ENCODE measurements at regions not wholly inside any gene's neighbourhood (a gene's known extent, or its start where the extent isn't known, plus 50 kb on each side); places are given as distances from the start of the nearest gene placed in this dataset.

DNA sequence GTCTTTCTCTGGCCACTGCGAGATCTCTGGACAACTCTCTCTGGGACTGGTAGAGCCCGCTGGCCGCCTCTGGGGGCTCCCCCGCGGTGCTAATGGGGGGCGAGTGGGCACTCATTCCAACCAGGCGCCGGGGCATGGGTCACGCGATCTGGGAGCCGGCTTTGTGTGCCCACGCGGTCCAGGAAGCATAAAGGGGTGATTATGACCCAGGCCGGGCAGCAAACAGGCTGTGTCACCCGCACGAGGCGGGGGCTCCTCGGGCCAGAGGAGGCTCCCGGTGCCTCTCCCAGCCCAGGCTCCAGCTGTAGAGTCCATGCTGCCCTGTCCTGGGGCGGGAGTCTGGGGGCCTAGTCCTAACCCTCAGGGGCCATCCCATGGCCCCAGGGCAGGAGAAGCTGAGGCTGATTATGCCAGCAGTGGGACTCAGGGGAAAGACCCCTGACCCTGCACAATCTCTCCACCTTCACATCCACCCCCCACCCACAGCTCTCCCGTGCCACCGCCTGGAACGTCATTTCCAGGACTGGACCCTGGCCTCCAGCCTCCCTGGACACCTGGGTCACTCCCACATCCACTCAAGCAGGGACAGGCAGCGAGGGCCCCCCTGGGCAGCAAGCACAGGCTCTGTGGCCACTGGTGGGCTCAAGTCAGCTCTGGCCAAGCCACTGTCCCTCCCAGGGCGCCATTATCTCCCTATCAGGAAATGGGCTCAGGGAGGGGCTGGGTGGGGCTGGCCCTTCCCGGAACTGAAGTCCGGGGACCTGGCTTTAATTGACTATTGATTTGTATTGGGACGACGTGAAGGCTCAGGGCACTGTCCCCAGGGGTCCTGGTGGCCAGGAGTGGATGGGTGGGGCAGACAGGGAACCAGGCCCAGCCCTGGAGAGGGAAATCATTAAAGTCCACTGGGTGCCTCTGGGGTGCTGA, 50.0 kb downstream of the PTPRS start:
- TF ChIP-seq, protein P1, sequence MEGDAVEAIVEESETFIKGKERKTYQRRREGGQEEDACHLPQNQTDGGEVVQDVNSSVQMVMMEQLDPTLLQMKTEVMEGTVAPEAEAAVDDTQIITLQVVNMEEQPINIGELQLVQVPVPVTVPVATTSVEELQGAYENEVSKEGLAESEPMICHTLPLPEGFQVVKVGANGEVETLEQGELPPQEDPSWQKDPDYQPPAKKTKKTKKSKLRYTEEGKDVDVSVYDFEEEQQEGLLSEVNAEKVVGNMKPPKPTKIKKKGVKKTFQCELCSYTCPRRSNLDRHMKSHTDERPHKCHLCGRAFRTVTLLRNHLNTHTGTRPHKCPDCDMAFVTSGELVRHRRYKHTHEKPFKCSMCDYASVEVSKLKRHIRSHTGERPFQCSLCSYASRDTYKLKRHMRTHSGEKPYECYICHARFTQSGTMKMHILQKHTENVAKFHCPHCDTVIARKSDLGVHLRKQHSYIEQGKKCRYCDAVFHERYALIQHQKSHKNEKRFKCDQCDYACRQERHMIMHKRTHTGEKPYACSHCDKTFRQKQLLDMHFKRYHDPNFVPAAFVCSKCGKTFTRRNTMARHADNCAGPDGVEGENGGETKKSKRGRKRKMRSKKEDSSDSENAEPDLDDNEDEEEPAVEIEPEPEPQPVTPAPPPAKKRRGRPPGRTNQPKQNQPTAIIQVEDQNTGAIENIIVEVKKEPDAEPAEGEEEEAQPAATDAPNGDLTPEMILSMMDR (IDR thresholded peaks at IDR 0.05; ENCODE audit: low read depth, low read length): no peak
- no peaks in the 10 kb centered on the region for H3K27me3 ChIP-seq
- peaks cover 4% of the 10 kb centered on the region for H3K4me1 ChIP-seq (ENCODE audit: low read depth)
- no peak for DNase-seq (ENCODE audit: low read depth in 1 of 2, low spot score in 1 of 2)
- no peak overlapping the region for H3K4me3 ChIP-seq
- H3K27ac ChIP-seq: no peak overlapping the region
- H3K36me3 ChIP-seq: no peaks in the 10 kb centered on the region
- H3K9me3 ChIP-seq (ENCODE audit: low read depth): no peaks in the 10 kb centered on the region

DNA sequence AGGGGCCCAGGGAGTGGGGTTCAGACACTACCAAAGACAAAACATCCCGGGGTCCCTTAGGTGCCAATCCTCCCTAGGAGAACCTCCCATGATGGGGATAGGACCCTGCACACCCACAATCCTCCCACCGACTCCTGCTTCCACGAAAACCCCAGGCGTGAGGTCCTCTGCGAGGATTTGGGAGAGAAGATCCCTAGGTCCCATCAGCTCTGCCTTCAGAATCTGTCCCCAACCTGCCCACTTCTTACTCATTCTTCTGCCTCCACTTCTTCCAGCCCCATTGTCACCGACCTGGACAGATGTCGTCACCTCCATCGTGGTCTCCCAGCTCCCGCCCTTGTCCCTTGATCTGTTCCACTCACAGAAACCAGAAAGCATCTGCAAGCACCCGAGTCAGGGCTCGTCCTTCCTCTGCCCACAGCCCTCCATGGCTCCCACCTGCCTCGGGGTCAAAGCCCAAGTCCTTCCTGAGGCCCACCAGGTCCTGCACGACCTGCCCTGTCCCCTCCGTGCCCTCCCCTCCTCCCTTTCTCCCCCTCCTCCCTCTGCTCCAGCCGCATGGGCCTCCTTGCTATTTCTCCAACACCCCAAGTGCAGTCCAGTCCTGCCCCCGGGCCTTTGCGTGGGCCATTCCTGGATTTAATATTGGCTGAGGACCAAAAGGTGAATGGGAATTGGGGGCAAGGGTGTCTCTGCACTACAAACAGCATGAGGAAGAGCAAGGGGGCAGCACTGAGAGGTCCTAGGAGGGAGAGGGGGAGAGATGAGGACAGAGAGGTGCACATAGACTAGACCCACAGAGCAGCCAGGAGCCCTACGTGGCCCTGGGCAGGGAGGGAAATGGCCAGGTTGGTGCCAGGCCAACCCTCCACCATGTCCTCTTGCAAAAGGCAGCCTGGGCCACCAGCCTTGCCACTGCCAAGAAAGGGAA, 51.3 kb downstream of the PTPRS start:
- H3K27me3 ChIP-seq: no peaks in the 10 kb centered on the region
- H3K36me3 ChIP-seq: peaks cover 7% of the 10 kb centered on the region
- H3K27ac ChIP-seq: no peak overlapping the region
- DNase-seq (ENCODE audit: low read depth in 1 of 2, low spot score in 1 of 2): no peak
- peaks cover 4% of the 10 kb centered on the region for H3K4me1 ChIP-seq (ENCODE audit: low read depth)
- no peak overlapping the region for H3K4me3 ChIP-seq
- H3K9me3 ChIP-seq (ENCODE audit: low read depth): no peaks in the 10 kb centered on the region
- TF ChIP-seq, protein P1 (IDR thresholded peaks at IDR 0.05; ENCODE audit: low read depth, low read length): no peak

DNA sequence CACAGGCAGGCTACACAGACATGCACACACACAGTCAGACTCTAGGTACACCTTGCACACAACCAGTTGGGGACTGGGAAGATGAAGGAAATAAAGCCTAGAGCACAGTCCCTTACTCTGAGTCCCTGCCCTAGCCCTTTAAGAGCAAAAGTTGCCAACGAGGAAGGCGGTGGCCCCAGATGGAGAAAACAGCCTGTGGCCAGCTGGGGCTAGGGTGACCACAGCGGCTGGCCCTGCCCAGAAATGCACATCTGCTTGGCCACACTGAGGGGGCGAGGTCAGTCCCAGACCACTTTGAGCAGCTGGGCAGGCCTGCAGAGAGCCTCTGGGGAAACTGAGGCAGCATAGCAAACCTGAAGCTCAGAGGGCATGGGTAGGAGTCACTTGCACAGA, 52.3 kb downstream of the PTPRS start:
- Histone ChIP-seq H3K4me3 (no peak overlapping the region), H3K9me3 (ENCODE audit: low read depth) (no peaks in the 10 kb centered on the region), H3K27me3 (no peaks in the 10 kb centered on the region), H3K36me3 (peaks cover 12% of the 10 kb centered on the region), H3K4me1 (ENCODE audit: low read depth) (peaks cover 4% of the 10 kb centered on the region), H3K27ac (no peak overlapping the region)
- TF ChIP-seq, protein P1 (IDR thresholded peaks at IDR 0.05; ENCODE audit: low read depth, low read length): no peak
- no peak for DNase-seq (ENCODE audit: low read depth in 1 of 2, low spot score in 1 of 2)

GRCh38 chr19:5287066-5287465, 53.5 kb downstream of the PTPRS start:
- no peak overlapping the region for H3K4me3 ChIP-seq
- H3K27me3 ChIP-seq: no peaks in the 10 kb centered on the region
- H3K36me3 ChIP-seq: peaks cover 12% of the 10 kb centered on the region
- H3K4me1 ChIP-seq (ENCODE audit: low read depth): peaks cover 2% of the 10 kb centered on the region
- DNase-seq (ENCODE audit: low read depth in 1 of 2, low spot score in 1 of 2): no peak
- no peaks in the 10 kb centered on the region for H3K9me3 ChIP-seq (ENCODE audit: low read depth)
- no peak overlapping the region for H3K27ac ChIP-seq
- TF ChIP-seq, protein P1 (IDR thresholded peaks at IDR 0.05; ENCODE audit: low read depth, low read length): no peak

GRCh38 chr19:5286465-5287029, 54.1 kb downstream of the PTPRS start:
- Histone ChIP-seq H3K27ac (no peak overlapping the region), H3K4me3 (no peak overlapping the region), H3K36me3 (peaks cover 12% of the 10 kb centered on the region), H3K27me3 (no peaks in the 10 kb centered on the region), H3K4me1 (ENCODE audit: low read depth) (no peaks in the 10 kb centered on the region), H3K9me3 (ENCODE audit: low read depth) (no peaks in the 10 kb centered on the region)
- TF ChIP-seq, protein P1 (IDR thresholded peaks at IDR 0.05; ENCODE audit: low read depth, low read length): no peak
- no peak for DNase-seq (ENCODE audit: low read depth in 1 of 2, low spot score in 1 of 2)
